Peyer's patch (tissue), 4 donors: ENCODE measurements at regions not wholly inside any gene's neighbourhood (a gene's known extent, or its start where the extent isn't known, plus 50 kb on each side); places are given as distances from the start of the nearest gene placed in this dataset.

Source experiments
- DNase-seq, 3 donors: peaks; one replicate each; pipeline ENCODE4 v3.0.0-alpha.2; 2017 to 2019
- H3K27ac ChIP-seq, 4 donors: fragments of 200-600 bp; sonication (generic); one replicate each; pipeline ENCODE4 v1.5.1; 2016 to 2019
- H3K27me3 ChIP-seq, 2 donors: fragments of 200-600 bp; sonication (generic); one replicate each; pipeline ENCODE4 v1.5.1; 2019
- H3K36me3 ChIP-seq, 3 donors: fragments of 200-600 bp; sonication (generic); one replicate each; pipeline ENCODE4 v1.5.1; 2016 to 2019
- H3K4me1 ChIP-seq, 4 donors: fragments of 200-600 bp; sonication (generic); one replicate each; pipeline ENCODE4 v1.5.1; 2016 to 2019
- H3K4me3 ChIP-seq, 4 donors: fragments of 200-600 bp; sonication (generic); 1 replicate in 3 of 4; 2 replicates in 1 of 4; pipeline ENCODE4 v1.5.1; 2016 to 2019; ENCODE audit warnings: mild to moderate bottlenecking in 1 of 4
- H3K9me3 ChIP-seq, 4 donors: fragments of 200-600 bp; sonication (generic); one replicate each; pipeline ENCODE4 v1.5.1; 2016 to 2019; ENCODE audit warnings: mild to moderate bottlenecking in 1 of 4
- POLR2A ChIP-seq, 2 donors: fragments of 450-650 bp; IDR thresholded peaks; one replicate each; pipeline ENCODE4 v1.5.1; 2017; ENCODE audit warnings: antibody characterized with exemption in 2 of 2, mild to moderate bottlenecking in 2 of 2, moderate library complexity in 2 of 2
- TF ChIP-seq, protein P1 (sequence below), 6 experiments: fragments of 450-650 bp in 4 of 6; fragments of 200-600 bp in 2 of 6; sonication (generic) in 1 of 6; IDR thresholded peaks; one replicate each; pipeline ENCODE4 v1.5.1; 2017 to 2019; ENCODE audit warnings: antibody characterized with exemption in 6 of 6, mild to moderate bottlenecking in 3 of 6, moderate library complexity in 1 of 6

GRCh38 chr13:50552424-50552966, 291.0 kb downstream of the DLEU7 start:
- no peaks in the 10 kb centered on the region for H3K9me3 ChIP-seq
- no peaks in the 10 kb centered on the region for H3K4me1 ChIP-seq
- no peak for DNase-seq
- H3K27ac ChIP-seq, result no peak overlapping the region
- TF ChIP-seq, protein P1, sequence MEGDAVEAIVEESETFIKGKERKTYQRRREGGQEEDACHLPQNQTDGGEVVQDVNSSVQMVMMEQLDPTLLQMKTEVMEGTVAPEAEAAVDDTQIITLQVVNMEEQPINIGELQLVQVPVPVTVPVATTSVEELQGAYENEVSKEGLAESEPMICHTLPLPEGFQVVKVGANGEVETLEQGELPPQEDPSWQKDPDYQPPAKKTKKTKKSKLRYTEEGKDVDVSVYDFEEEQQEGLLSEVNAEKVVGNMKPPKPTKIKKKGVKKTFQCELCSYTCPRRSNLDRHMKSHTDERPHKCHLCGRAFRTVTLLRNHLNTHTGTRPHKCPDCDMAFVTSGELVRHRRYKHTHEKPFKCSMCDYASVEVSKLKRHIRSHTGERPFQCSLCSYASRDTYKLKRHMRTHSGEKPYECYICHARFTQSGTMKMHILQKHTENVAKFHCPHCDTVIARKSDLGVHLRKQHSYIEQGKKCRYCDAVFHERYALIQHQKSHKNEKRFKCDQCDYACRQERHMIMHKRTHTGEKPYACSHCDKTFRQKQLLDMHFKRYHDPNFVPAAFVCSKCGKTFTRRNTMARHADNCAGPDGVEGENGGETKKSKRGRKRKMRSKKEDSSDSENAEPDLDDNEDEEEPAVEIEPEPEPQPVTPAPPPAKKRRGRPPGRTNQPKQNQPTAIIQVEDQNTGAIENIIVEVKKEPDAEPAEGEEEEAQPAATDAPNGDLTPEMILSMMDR (IDR thresholded peaks at IDR 0.05), result no peak
- TF ChIP-seq POLR2A (IDR thresholded peaks at IDR 0.05), result no peak
- H3K36me3 ChIP-seq, result no peaks in the 10 kb centered on the region
- H3K4me3 ChIP-seq, result no peak overlapping the region
- no peaks in the 10 kb centered on the region for H3K27me3 ChIP-seq

DNA sequence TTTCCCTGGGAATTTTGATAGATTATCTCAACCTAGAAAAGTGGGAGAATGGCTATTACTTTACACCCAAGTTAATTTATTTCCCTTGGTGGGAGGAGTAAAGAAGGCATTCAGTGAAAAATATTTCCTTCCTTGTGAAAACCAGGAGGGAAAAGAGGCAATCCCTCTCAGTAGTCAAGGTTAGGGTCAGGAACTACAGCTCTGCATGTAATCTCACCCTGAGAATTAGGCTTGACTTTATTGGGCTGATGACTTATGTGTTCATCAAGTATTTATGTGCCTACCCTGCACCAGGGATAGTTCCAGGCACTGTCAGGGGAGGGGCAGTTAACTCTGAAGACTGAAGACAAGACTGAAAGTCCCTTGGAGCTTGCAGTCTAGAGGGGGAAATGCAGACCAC, 281.8 kb downstream of the DLEU7 start:
- no peak for DNase-seq
- H3K27me3 ChIP-seq, result no peaks in the 10 kb centered on the region
- H3K4me3 ChIP-seq, result no peak overlapping the region
- no peaks in the 10 kb centered on the region for H3K9me3 ChIP-seq
- no peaks in the 10 kb centered on the region for H3K4me1 ChIP-seq
- H3K36me3 ChIP-seq, result no peaks in the 10 kb centered on the region
- no peak for TF ChIP-seq POLR2A (IDR thresholded peaks at IDR 0.05)
- TF ChIP-seq, protein P1 (IDR thresholded peaks at IDR 0.05), result no peak
- H3K27ac ChIP-seq, result no peak overlapping the region

- Histone ChIP-seq H3K27ac (no peak overlapping the region), H3K27me3 (no peaks in the 10 kb centered on the region), H3K4me1 (no peaks in the 10 kb centered on the region), H3K36me3 (no peaks in the 10 kb centered on the region), H3K4me3 (no peak overlapping the region), H3K9me3 (no peaks in the 10 kb centered on the region)
- TF ChIP-seq, protein P1 (IDR thresholded peaks at IDR 0.05), result no peak
- no peak for TF ChIP-seq POLR2A (IDR thresholded peaks at IDR 0.05)
- no peak for DNase-seq
Measured at GRCh38 chr13:50566646-50567045, 276.8 kb downstream of the DLEU7 start.

GRCh38 chr13:50572129-50572528, 271.4 kb downstream of the DLEU7 start:
- Histone ChIP-seq H3K9me3 (no peaks in the 10 kb centered on the region), H3K27ac (no peak overlapping the region), H3K4me3 (no peak overlapping the region), H3K27me3 (no peaks in the 10 kb centered on the region), H3K4me1 (no peaks in the 10 kb centered on the region), H3K36me3 (no peaks in the 10 kb centered on the region)
- no peak for TF ChIP-seq POLR2A (IDR thresholded peaks at IDR 0.05)
- TF ChIP-seq, protein P1 (IDR thresholded peaks at IDR 0.05), result no peak
- no peak for DNase-seq

- Histone ChIP-seq H3K27ac (no peak overlapping the region), H3K27me3 (no peaks in the 10 kb centered on the region), H3K4me1 (no peaks in the 10 kb centered on the region), H3K4me3 (no peak overlapping the region), H3K9me3 (no peaks in the 10 kb centered on the region), H3K36me3 (no peaks in the 10 kb centered on the region)
- TF ChIP-seq, protein P1 (IDR thresholded peaks at IDR 0.05), result no peak
- no peak for TF ChIP-seq POLR2A (IDR thresholded peaks at IDR 0.05)
- DNase-seq, result no peak
Measured at GRCh38 chr13:50573066-50573465, 270.4 kb downstream of the DLEU7 start.

- H3K9me3 ChIP-seq, result no peaks in the 10 kb centered on the region
- DNase-seq, result no peak
- no peak overlapping the region for H3K4me3 ChIP-seq
- H3K36me3 ChIP-seq, result no peaks in the 10 kb centered on the region
- H3K27me3 ChIP-seq, result no peaks in the 10 kb centered on the region
- TF ChIP-seq, protein P1 (IDR thresholded peaks at IDR 0.05), result no peak
- no peak for TF ChIP-seq POLR2A (IDR thresholded peaks at IDR 0.05)
- H3K4me1 ChIP-seq, result no peaks in the 10 kb centered on the region
- no peak overlapping the region for H3K27ac ChIP-seq
Measured at GRCh38 chr13:50574731-50575130, 268.8 kb downstream of the DLEU7 start.
